ENCODE measurements at regions not wholly inside any gene's neighbourhood (a gene's known extent, or its start where the extent isn't known, plus 50 kb on each side); places are given as distances from the start of the nearest gene placed in this dataset.

DNA sequence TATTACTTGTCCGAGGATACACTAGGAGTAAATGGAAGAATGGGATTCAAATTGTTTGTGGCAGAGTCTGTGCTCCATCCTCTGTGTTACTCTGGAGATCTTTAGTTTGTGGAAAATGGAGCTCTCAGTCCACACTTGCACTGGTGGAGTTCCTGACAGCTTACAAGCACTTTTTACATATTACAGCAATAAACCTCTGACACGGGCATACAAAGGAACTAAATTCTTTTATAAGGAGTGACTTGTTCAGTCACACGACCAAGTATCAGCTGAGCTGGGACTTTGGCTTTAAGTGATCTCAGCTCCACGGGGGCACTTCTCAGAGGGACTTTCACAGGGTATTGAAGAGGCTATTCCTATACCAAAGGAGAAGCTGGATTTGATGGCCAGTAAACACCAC, 417.5 kb downstream of the LRIG3 start:
- no peak for TF ChIP-seq TAF1 (conservative IDR thresholded peaks at IDR 0.05)
- TF ChIP-seq, protein P1, sequence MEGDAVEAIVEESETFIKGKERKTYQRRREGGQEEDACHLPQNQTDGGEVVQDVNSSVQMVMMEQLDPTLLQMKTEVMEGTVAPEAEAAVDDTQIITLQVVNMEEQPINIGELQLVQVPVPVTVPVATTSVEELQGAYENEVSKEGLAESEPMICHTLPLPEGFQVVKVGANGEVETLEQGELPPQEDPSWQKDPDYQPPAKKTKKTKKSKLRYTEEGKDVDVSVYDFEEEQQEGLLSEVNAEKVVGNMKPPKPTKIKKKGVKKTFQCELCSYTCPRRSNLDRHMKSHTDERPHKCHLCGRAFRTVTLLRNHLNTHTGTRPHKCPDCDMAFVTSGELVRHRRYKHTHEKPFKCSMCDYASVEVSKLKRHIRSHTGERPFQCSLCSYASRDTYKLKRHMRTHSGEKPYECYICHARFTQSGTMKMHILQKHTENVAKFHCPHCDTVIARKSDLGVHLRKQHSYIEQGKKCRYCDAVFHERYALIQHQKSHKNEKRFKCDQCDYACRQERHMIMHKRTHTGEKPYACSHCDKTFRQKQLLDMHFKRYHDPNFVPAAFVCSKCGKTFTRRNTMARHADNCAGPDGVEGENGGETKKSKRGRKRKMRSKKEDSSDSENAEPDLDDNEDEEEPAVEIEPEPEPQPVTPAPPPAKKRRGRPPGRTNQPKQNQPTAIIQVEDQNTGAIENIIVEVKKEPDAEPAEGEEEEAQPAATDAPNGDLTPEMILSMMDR (IDR thresholded peaks at IDR 0.05; ENCODE audit: low read depth, low read length, missing input control): no peak
- TF ChIP-seq, protein P2, sequence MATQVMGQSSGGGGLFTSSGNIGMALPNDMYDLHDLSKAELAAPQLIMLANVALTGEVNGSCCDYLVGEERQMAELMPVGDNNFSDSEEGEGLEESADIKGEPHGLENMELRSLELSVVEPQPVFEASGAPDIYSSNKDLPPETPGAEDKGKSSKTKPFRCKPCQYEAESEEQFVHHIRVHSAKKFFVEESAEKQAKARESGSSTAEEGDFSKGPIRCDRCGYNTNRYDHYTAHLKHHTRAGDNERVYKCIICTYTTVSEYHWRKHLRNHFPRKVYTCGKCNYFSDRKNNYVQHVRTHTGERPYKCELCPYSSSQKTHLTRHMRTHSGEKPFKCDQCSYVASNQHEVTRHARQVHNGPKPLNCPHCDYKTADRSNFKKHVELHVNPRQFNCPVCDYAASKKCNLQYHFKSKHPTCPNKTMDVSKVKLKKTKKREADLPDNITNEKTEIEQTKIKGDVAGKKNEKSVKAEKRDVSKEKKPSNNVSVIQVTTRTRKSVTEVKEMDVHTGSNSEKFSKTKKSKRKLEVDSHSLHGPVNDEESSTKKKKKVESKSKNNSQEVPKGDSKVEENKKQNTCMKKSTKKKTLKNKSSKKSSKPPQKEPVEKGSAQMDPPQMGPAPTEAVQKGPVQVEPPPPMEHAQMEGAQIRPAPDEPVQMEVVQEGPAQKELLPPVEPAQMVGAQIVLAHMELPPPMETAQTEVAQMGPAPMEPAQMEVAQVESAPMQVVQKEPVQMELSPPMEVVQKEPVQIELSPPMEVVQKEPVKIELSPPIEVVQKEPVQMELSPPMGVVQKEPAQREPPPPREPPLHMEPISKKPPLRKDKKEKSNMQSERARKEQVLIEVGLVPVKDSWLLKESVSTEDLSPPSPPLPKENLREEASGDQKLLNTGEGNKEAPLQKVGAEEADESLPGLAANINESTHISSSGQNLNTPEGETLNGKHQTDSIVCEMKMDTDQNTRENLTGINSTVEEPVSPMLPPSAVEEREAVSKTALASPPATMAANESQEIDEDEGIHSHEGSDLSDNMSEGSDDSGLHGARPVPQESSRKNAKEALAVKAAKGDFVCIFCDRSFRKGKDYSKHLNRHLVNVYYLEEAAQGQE (IDR thresholded peaks at IDR 0.05): no peak
- TF ChIP-seq JUND (IDR thresholded peaks at IDR 0.05): no peak
- TF ChIP-seq, protein P3, sequence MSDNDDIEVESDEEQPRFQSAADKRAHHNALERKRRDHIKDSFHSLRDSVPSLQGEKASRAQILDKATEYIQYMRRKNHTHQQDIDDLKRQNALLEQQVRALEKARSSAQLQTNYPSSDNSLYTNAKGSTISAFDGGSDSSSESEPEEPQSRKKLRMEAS (IDR thresholded peaks at IDR 0.05): no peak
- TF ChIP-seq HNF4A (conservative IDR thresholded peaks at IDR 0.05): no peak
- TF ChIP-seq, protein P4, sequence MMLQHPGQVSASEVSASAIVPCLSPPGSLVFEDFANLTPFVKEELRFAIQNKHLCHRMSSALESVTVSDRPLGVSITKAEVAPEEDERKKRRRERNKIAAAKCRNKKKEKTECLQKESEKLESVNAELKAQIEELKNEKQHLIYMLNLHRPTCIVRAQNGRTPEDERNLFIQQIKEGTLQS (IDR thresholded peaks at IDR 0.05): no peak
- TF ChIP-seq YY1 (IDR thresholded peaks at IDR 0.05): no peak
- TF ChIP-seq SP1 (IDR thresholded peaks at IDR 0.05): no peak
- TF ChIP-seq FOXA1 (IDR thresholded peaks at IDR 0.05): no peak

Measured in liver (tissue), 3 donors.